HEK293 (cell line): ENCODE measurements at regions not wholly inside any gene's neighbourhood (a gene's known extent, or its start where the extent isn't known, plus 50 kb on each side); places are given as distances from the start of the nearest gene placed in this dataset.
"Not testable (repeated sequence)": the region's sequence is repeated elsewhere in the genome, so short reads cannot be mapped to it uniquely, and the experiment has no call there.

Experiments
- CTCF ChIA-PET: fragments of 350-600 bp; formaldehyde crosslinking; extraction: SDS; loops from one replicate; lab custom pipeline; 2021; ENCODE audit warnings: antibody characterized with exemption; lab: Yijun Ruan, JAX
- POLR2A ChIA-PET: fragments of 300-600 bp; formaldehyde crosslinking; extraction: SDS; loops from one replicate; lab custom pipeline; 2020; ENCODE audit warnings: antibody characterized with exemption, inconsistent platforms; lab: Yijun Ruan, JAX
- H3K27ac ChIP-seq: fragments of 200-500 bp; sonication (Bioruptor generic); 2 replicates; pipeline ENCODE4 v1.5.1; 2014; ENCODE audit warnings: low read depth, low read length, control low read depth, inconsistent platforms; ENCODE audit errors: extremely low read depth
- H3K36me3 ChIP-seq, 2 experiments: fragments of 200-500 bp in 1 of 2; sonication (Bioruptor generic) in 1 of 2; 1 replicate in 1 of 2; 2 replicates in 1 of 2; pipeline ENCODE4 v1.5.1; 2014 to 2017; ENCODE audit warnings: inconsistent platforms in 2 of 2, low read length in 2 of 2; ENCODE audit not compliant: control insufficient read depth in 2 of 2, insufficient read depth in 1 of 2
- H3K4me1 ChIP-seq: fragments of 200-500 bp; sonication (Bioruptor generic); 2 replicates; pipeline ENCODE4 v1.5.1; 2014; ENCODE audit warnings: mild to moderate bottlenecking, low read length, inconsistent platforms; ENCODE audit not compliant: control insufficient read depth, insufficient read depth
- H3K4me3 ChIP-seq: 2 replicates; pipeline ENCODE4 v1.5.1; 2011; ENCODE audit warnings: low read depth, mild to moderate bottlenecking, control low read depth, low read length, moderate library complexity
- H3K9me3 ChIP-seq: fragments of 200-500 bp; sonication (Bioruptor generic); 2 replicates; pipeline ENCODE4 v1.5.1; 2014; ENCODE audit warnings: low read depth, low read length, inconsistent platforms; ENCODE audit not compliant: control insufficient read depth, insufficient read depth
- AEBP2 ChIP-seq: fragments of 450-650 bp; formaldehyde crosslinking; IDR thresholded peaks from 2 replicates; pipeline ENCODE4 v1.5.1; 2016; ENCODE audit warnings: missing biosample characterization, missing genetic modification characterization, borderline replicate concordance
- GLIS1 ChIP-seq: fragments of 450-650 bp; formaldehyde crosslinking; IDR thresholded peaks from 2 replicates; pipeline ENCODE4 v1.5.1; 2016; ENCODE audit warnings: missing biosample characterization, missing genetic modification characterization
- GLIS2 ChIP-seq: fragments of 450-650 bp; formaldehyde crosslinking; IDR thresholded peaks from 2 replicates; pipeline ENCODE4 v1.5.1; 2016; ENCODE audit warnings: missing biosample characterization, missing genetic modification characterization
- HIC1 ChIP-seq: fragments of 450-650 bp; formaldehyde crosslinking; IDR thresholded peaks from 2 replicates; pipeline ENCODE4 v1.5.1; 2016; ENCODE audit warnings: missing biosample characterization, missing genetic modification characterization
- OSR2 ChIP-seq: fragments of 450-650 bp; formaldehyde crosslinking; IDR thresholded peaks from 2 replicates; pipeline ENCODE4 v1.5.1; 2016; ENCODE audit warnings: missing biosample characterization, missing genetic modification characterization
- SCRT2 ChIP-seq: fragments of 450-650 bp; formaldehyde crosslinking; IDR thresholded peaks from 2 replicates; pipeline ENCODE4 v1.5.1; 2016; ENCODE audit warnings: missing biosample characterization, missing genetic modification characterization
- TCF7L2 ChIP-seq: IDR thresholded peaks from 2 replicates; pipeline ENCODE4 v1.6.1; 2011; ENCODE audit warnings: low read depth, mild to moderate bottlenecking, inconsistent platforms, low read length, moderate library complexity, borderline replicate concordance
- WT1 ChIP-seq: fragments of 450-650 bp; formaldehyde crosslinking; IDR thresholded peaks from 2 replicates; pipeline ENCODE4 v1.5.1; 2016; ENCODE audit warnings: missing biosample characterization, missing genetic modification characterization
- YY2 ChIP-seq: fragments of 450-650 bp; formaldehyde crosslinking; IDR thresholded peaks from 2 replicates; pipeline ENCODE4 v1.5.1; 2016; ENCODE audit warnings: missing biosample characterization, missing genetic modification characterization
- ZBTB17 ChIP-seq: fragments of 450-650 bp; formaldehyde crosslinking; IDR thresholded peaks from 2 replicates; pipeline ENCODE4 v1.5.1; 2016; ENCODE audit warnings: missing biosample characterization, missing genetic modification characterization
- ZBTB20 ChIP-seq: fragments of 450-650 bp; formaldehyde crosslinking; IDR thresholded peaks from 2 replicates; pipeline ENCODE4 v1.5.1; 2016; ENCODE audit warnings: missing biosample characterization, missing genetic modification characterization
- ZBTB6 ChIP-seq: fragments of 450-650 bp; formaldehyde crosslinking; IDR thresholded peaks from 2 replicates; pipeline ENCODE4 v1.5.1; 2017; ENCODE audit warnings: missing biosample characterization, missing genetic modification characterization
- ZNF157 ChIP-seq: fragments of 450-650 bp; formaldehyde crosslinking; IDR thresholded peaks from 2 replicates; pipeline ENCODE4 v1.5.1; 2016; ENCODE audit warnings: missing biosample characterization, missing genetic modification characterization
- ZNF202 ChIP-seq: fragments of 450-650 bp; formaldehyde crosslinking; IDR thresholded peaks from 2 replicates; pipeline ENCODE4 v1.5.1; 2016; ENCODE audit warnings: missing biosample characterization, missing genetic modification characterization, borderline replicate concordance
- ZNF350 ChIP-seq: fragments of 450-650 bp; formaldehyde crosslinking; IDR thresholded peaks from 2 replicates; pipeline ENCODE4 v1.5.0; 2017; ENCODE audit warnings: missing biosample characterization, mild to moderate bottlenecking, missing genetic modification characterization
- ZNF366 ChIP-seq: fragments of 450-650 bp; formaldehyde crosslinking; conservative IDR thresholded peaks from 2 replicates; pipeline ENCODE4 v1.5.1; 2016; ENCODE audit warnings: missing biosample characterization, missing genetic modification characterization
- ZNF843 ChIP-seq: fragments of 450-650 bp; formaldehyde crosslinking; IDR thresholded peaks from 2 replicates; pipeline ENCODE4 v1.5.1; 2016; ENCODE audit warnings: missing biosample characterization, missing genetic modification characterization
- ZXDB ChIP-seq: fragments of 450-650 bp; formaldehyde crosslinking; IDR thresholded peaks from 2 replicates; pipeline ENCODE4 v1.5.1; 2016; ENCODE audit warnings: missing biosample characterization, missing genetic modification characterization

- TF ChIP-seq ZNF350 (tag by site-specific recombination), result no peak
These were observed 104.5 kb upstream of the PCLO start (continued) for GRCh38 chr7:83267141-83267631.

- TF ChIP-seq ZNF366 (peak; percentile 22; the same call in 1 of the 2 replicates), GLIS2 (0 out of 2 replicates have a peak, but pooled peaks have one; percentile 15), TCF7L2 (peak; percentile 46; the same call in 1 of the 2 replicates), WT1 (peak; percentile 48; the same call in 1 of the 2 replicates), ZNF202 (tag by site-specific recombination) (peak; percentile 97), ZXDB (0 out of 2 replicates have a peak, but pooled peaks have one; percentile 29), SCRT2 (tag by site-specific recombination) (peak; percentile 35; the same call in 1 of the 2 replicates), ZBTB17 (peak; percentile 42; the same call in 1 of the 2 replicates), HIC1 (0 out of 2 replicates have a peak, but pooled peaks have one; percentile 27), ZNF843 (tag by site-specific recombination) (peak; percentile 51; the same call in 1 of the 2 replicates), ZBTB6 (tag by site-specific recombination) (0 out of 2 replicates have a peak, but pooled peaks have one; percentile 52), OSR2 (tag by site-specific recombination) (peak; percentile 80), GLIS1 (tag by site-specific recombination) (peak; percentile 73)
- TF ChIP-seq, all 188 proteins: peak for 13; not testable (repeated sequence) for 175
- CTCF ChIA-PET, H3K9me3 ChIP-seq, H3K4me3 ChIP-seq, H3K36me3 ChIP-seq, H3K27ac ChIP-seq, POLR2A ChIA-PET, H3K4me1 ChIP-seq: not testable (repeated sequence)
These were observed 100.9 kb upstream of the PCLO start for GRCh38 chr7:83263442-83264034.

- Histone ChIP-seq H3K27ac (no peak overlapping the region), H3K4me1 (no peaks in the 10 kb centered on the region), H3K4me3 (no peak overlapping the region), H3K36me3 (no peaks in the 10 kb centered on the region), H3K9me3 (no peaks in the 10 kb centered on the region)
- ChIA-PET CTCF (no interaction called here), POLR2A (no interaction called here)
- no peak for TF ChIP-seq ZNF157 (tag by site-specific recombination)
- TF ChIP-seq ZBTB20, result no peak
- no peak for TF ChIP-seq YY2 (tag by site-specific recombination)
- no peak for TF ChIP-seq AEBP2 (tag by site-specific recombination)
These were observed 96.4 kb upstream of the PCLO start for GRCh38 chr7:83259064-83259463.
